WERI-Rb-1 (cell line): ENCODE measurements at regions not wholly inside any gene's neighbourhood (a gene's known extent, or its start where the extent isn't known, plus 50 kb on each side); places are given as distances from the start of the nearest gene placed in this dataset.

Experiments
- DNase-seq: peaks from one replicate; pipeline ENCODE4 v3.0.0-alpha.2; 2020
- H3K27ac ChIP-seq: fragments of 250-450 bp; sonication (Bioruptor Pico); 2 replicates; pipeline ENCODE4 v1.5.1; 2020; ENCODE audit warnings: mild to moderate bottlenecking, moderate library complexity
- H3K27me3 ChIP-seq: fragments of 250-450 bp; sonication (Bioruptor Pico); 2 replicates; pipeline ENCODE4 v1.5.1; 2021; ENCODE audit warnings: mild to moderate bottlenecking, low read depth, moderate library complexity; ENCODE audit not compliant: insufficient read depth, severe bottlenecking
- H3K36me3 ChIP-seq: fragments of 250-450 bp; sonication (Bioruptor Pico); 2 replicates; pipeline ENCODE4 v1.5.1; 2020; ENCODE audit warnings: mild to moderate bottlenecking, moderate library complexity
- H3K4me3 ChIP-seq: 2 replicates; pipeline ENCODE4 v1.5.1; 2011; ENCODE audit warnings: low read depth, mild to moderate bottlenecking, control low read depth, low read length
- H3K9me3 ChIP-seq: fragments of 250-450 bp; sonication (Bioruptor Pico); 2 replicates; pipeline ENCODE4 v1.5.1; 2021; ENCODE audit warnings: mild to moderate bottlenecking, moderate library complexity; ENCODE audit not compliant: severe bottlenecking
- TF ChIP-seq, protein P1 (sequence below): IDR thresholded peaks from 2 replicates; pipeline ENCODE4 v1.5.1; 2011; ENCODE audit warnings: low read depth, mild to moderate bottlenecking, control low read depth, inconsistent platforms, low read length

- no peaks in the 10 kb centered on the region for H3K9me3 ChIP-seq
These were observed 598.1 kb upstream of the ADGRL4 start for GRCh38 chr1:79604490-79605198.

DNA sequence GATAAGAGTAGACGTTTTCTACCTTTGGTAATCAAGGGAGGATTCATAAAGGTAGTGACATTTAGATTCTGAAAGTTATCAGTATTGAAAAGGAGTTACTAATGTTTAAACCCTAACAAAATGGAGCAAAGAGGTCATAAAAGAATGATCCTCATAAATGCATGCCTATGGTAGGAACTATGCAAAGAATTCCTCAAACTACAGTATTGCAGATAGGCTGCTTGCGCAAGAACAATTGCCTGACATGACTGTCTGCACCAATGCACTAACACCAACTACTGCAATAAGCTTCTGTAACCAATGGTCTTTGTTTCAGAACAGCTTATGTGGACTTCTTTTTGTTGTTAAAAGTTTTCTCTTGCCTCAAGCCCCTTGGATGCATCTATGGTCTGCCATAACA lies 597.3 kb upstream of the ADGRL4 start:
- TF ChIP-seq, protein P1, sequence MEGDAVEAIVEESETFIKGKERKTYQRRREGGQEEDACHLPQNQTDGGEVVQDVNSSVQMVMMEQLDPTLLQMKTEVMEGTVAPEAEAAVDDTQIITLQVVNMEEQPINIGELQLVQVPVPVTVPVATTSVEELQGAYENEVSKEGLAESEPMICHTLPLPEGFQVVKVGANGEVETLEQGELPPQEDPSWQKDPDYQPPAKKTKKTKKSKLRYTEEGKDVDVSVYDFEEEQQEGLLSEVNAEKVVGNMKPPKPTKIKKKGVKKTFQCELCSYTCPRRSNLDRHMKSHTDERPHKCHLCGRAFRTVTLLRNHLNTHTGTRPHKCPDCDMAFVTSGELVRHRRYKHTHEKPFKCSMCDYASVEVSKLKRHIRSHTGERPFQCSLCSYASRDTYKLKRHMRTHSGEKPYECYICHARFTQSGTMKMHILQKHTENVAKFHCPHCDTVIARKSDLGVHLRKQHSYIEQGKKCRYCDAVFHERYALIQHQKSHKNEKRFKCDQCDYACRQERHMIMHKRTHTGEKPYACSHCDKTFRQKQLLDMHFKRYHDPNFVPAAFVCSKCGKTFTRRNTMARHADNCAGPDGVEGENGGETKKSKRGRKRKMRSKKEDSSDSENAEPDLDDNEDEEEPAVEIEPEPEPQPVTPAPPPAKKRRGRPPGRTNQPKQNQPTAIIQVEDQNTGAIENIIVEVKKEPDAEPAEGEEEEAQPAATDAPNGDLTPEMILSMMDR = no peak
- DNase-seq = no peak
- no peaks in the 10 kb centered on the region for H3K9me3 ChIP-seq

More at GRCh38 chr1:79604490-79605198, 598.1 kb upstream of the ADGRL4 start:
- DNase-seq = no peak
- Histone ChIP-seq H3K27me3 (no peaks in the 10 kb centered on the region), H3K4me3 (no peak overlapping the region), H3K27ac (no peak overlapping the region), H3K36me3 (no peaks in the 10 kb centered on the region)
- TF ChIP-seq, protein P1 = no peak

DNA sequence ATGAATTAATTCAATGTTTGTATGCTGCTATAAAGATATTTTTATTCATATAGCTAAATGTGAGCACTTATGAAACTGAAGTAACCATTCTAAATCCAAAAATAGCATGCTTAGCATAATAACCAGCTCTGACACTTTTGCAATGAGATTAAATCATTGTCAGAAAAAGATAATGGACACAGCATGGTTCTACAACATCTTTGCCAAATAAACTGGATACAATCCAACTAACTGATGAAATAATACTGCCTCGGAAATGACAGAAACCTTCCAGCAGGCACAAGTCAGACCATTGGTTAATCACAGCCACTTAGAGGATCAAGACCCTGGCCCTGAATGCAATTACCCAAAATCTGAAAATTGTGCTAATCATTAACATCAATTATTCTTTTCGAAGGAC lies 592.7 kb upstream of the ADGRL4 start:
- H3K9me3 ChIP-seq = no peaks in the 10 kb centered on the region
- no peak overlapping the region for H3K4me3 ChIP-seq
- TF ChIP-seq, protein P1 = no peak
- H3K27ac ChIP-seq = no peak overlapping the region
- H3K36me3 ChIP-seq = no peaks in the 10 kb centered on the region
- DNase-seq = no peak
- H3K27me3 ChIP-seq = no peaks in the 10 kb centered on the region

More for the DNA sequence above, 597.3 kb upstream of the ADGRL4 start:
- Histone ChIP-seq H3K36me3 (no peaks in the 10 kb centered on the region), H3K27me3 (no peaks in the 10 kb centered on the region), H3K27ac (no peak overlapping the region), H3K4me3 (no peak overlapping the region)

DNA sequence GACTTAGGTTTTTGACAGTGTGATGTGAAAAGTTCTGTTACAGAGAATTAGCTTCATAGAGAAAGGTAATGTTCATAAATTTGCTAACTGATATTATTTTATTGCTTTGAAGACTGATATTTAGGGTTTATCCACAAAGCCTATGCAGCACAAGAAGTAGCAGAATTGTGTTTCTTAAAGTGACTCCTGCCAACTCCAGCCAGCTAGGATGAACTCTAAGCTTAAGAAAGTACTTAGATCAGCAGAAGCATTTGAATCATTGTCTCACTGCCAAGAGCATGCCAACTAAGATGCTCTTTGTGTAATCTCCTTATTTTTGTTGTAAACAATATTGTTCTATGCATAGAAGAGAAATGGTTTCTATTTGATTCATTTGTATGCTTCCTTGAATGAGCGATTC lies 589.4 kb upstream of the ADGRL4 start:
- TF ChIP-seq, protein P1 = no peak
- no peaks in the 10 kb centered on the region for H3K27me3 ChIP-seq
- H3K4me3 ChIP-seq = no peak overlapping the region
- H3K27ac ChIP-seq = no peak overlapping the region
- no peaks in the 10 kb centered on the region for H3K36me3 ChIP-seq
- DNase-seq = no peak
- no peaks in the 10 kb centered on the region for H3K9me3 ChIP-seq

DNA sequence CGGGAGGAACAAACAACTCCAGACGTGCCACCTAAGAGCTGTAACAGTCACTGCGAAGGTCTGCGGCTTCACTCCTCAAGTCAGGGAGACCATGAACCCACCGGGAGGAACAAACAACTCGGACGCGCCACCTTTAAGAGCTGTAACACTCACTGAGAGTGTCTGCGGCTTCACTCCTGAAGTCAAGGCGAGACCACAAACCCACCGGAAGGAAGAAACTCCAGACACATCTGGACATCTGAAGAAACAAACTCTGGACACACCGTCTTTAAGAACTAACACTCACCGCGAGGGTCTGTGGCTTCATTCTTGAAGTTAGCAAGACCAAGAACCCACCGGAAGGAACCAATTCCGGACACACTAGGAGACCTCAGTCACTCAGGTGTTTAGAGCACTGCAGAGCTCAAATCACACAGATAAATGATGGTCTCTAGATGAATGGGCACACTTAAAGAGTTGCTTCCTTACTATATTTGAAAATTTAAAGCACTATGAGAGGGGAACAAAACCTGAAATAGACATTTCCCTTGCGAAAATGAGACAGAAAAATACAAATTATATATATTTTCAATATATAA lies 587.7 kb upstream of the ADGRL4 start:
- Histone ChIP-seq H3K27me3 (no peaks in the 10 kb centered on the region), H3K36me3 (no peaks in the 10 kb centered on the region), H3K4me3 (no peak overlapping the region), H3K9me3 (no peaks in the 10 kb centered on the region), H3K27ac (no peak overlapping the region)
- no peak for DNase-seq
- TF ChIP-seq, protein P1 = no peak
